Fibroblast of the conjunctiva (primary cell): ENCODE measurements at regions not wholly inside any gene's neighbourhood (a gene's known extent, or its start where the extent isn't known, plus 50 kb on each side); places are given as distances from the start of the nearest gene placed in this dataset.
"Not testable (repeated sequence)": the region's sequence is repeated elsewhere in the genome, so short reads cannot be mapped to it uniquely, and the experiment has no call there.

Source experiments
- DNase-seq: peaks from one replicate; pipeline ENCODE4 v3.0.0-alpha.2; 2010; ENCODE audit warnings: low read depth

DNA sequence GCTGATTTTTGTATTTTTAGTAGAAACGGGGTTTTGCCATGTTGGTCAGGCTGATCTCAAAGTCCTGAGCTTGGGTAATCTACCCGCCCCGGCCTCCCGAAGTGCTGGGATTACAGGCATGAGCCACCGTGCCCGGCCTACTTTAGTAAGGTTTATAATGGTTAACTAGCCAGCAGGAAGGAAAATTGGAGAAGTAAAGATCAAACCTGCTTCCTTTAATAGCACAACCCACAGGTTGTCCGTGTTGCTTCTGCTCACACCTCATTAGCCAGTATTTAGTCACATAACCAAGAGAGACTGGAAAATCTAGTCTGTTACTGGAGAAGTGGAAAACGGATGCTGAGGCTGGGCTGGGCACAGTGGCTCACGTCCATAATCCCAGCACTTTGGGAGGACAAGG lies 51.9 kb upstream of the TBL1XR1 start:
- no peak for DNase-seq

DNA sequence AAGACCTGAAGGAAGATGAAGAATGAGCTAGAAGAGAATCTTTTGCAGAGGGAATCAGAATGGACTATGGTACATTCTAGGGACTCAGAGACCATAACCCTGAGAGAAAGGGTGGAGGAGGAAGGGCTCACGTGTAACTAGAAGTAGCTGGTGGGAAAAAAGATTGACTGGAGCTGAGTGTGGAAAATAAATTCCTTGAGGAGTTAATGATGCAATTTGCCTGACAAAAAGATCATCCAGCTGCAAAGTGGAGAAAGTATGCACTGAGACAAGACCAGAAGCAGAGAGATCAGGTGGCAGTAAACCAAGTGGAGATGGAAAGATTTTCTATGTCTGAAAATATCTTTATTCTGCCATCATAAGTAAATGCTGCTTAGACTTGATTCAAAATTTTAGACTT lies 52.9 kb upstream of the TBL1XR1 start:
- DNase-seq = peak; percentile 24

GRCh38 chr3:177251755-177252154 lies 54.5 kb upstream of the TBL1XR1 start:
- no peak for DNase-seq

DNA sequence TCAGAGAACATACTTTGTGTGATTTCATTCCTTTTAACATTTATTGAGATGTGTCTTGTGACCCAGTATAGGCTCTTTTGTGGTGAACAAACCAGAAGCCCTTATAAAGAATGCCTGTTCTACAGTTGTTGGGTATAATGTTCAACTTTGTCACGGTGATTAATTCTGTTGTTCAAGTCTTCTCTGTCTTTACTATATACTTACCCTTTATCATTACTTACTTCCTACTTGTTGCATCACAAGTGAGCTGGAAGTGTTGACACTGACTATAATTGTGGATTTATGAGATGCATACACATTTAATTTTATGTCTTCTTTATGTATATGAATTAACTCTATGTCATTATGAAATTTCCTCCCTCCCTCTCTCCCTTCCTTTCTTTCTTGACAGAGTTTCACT lies 59.7 kb upstream of the TBL1XR1 start:
- no peak for DNase-seq

DNA sequence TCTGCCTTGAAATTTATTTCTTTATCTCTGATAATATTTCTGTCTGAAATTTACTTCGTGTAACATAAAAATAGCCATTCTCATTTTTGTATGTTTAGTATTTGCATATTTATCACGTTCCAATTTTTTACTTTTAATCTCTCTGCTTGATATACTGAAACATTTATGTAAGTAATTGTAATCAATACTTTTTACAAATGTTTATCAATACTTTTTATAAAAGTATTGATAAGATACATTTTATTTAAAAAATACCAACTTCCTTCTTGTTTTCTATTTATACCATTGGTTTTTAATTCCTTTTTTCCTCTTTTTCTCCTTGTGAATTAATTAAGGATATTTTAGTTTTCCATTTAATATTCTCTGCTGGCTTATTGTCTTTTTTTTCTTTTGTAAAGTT lies 60.3 kb upstream of the TBL1XR1 start:
- no peak for DNase-seq

GRCh38 chr3:177262396-177262795 lies 65.1 kb upstream of the TBL1XR1 start:
- no peak for DNase-seq

GRCh38 chr3:177263615-177264368 lies 66.5 kb upstream of the TBL1XR1 start:
- no peak for DNase-seq

GRCh38 chr3:177271811-177272501 lies 74.7 kb upstream of the TBL1XR1 start:
- not testable (repeated sequence) for DNase-seq

DNA sequence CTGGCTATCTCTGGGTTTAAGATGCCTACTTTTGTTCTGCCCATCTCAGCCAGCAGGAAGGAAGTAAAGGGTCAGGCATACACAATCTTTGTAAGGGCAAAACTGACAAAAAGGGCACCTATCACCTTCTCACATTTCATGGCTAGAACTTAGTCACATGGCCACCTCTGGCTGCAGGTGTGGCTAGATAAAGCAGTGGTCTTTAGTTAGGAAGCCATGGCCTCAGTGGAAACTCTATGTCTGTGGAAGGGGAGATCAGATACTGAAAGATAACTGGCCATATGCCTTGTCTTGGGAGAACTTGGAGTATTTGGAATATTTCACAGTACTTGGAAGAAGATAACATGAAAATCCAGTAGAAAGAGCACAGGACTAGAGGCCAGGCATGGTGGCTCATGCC lies 80.7 kb upstream of the TBL1XR1 start:
- no peak for DNase-seq

GRCh38 chr3:177279118-177279815 lies 82.0 kb upstream of the TBL1XR1 start:
- DNase-seq = no peak

DNA sequence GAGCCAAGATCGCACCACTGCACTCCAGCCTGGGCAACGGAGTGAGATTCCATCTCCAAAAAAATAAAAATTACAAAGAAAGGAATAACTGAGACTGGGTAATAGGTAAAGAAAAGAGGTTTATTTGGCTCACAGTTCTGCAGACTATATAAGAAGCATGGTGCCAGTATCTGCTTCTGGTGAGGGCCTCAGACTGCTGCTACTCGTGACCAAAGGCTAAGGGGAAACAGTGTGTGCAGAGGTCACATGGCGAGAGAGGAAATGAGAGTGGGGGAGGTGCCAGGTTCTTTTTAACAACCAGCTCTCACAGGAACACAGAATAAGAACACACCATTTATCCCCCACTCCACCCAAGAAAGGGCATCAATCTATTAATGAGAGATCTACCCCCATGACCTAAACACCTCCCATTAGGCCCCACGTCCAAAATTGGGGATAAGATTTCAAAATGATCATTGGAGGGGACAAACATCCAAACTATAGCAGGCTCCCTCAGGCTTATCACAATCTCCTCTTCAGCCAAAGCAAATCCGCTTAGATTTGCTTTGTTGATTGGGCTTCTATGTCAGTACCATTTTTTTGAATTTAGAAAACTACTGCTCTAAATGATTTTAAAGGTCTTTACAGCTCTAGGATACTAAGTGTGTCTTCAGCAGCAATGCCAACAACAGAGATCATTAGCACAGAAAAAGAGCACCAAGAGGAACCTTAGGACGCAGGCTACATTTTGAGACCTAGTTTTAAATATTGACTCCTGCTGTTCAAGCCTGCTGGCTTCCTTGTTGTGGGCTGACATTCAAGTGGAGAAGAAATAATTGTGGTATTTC lies 84.2 kb upstream of the TBL1XR1 start:
- DNase-seq = no peak

DNA sequence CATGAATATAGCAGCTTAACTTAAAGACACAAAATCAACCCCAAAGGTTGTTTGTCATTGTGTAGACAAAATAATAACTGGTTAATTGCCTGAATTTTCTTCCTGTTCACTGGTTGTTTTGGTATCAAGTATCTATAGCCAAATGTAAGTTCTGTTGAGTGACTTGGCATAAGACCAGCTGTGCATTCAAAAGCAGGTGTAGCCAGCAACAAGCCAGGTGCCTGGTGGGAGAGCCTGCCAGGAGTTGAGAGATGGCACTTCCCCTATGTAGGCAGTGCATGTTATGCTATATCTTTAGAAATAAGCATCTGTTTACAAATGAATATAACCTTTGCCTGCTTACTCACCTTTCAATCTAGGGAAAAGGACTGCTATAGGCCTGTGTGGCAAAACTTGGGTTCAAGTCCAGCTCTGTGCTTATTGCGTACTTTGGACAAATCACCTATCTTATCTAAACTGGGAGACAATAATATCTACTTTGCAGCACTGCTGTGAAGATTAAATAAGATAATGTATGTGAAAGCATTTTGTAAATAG lies 84.9 kb upstream of the TBL1XR1 start:
- DNase-seq = no peak

DNA sequence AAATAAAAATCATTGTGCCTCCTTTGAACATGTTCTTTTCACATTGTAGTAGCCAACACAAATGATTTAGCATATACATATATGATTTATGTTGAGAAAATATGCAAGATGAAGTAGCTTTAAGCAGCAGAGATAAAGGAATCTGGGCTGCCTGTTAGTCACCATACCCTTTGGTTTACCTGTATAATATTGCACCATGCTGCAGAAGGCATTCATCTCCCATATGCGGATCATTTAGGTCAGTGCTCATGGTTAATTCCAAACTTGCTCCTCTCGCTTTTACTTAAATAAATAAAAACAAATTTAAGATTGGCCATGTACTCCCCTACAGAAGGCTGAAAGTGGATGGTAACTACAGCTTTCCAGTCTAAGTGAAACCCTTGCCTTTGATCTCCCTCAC lies 86.7 kb upstream of the TBL1XR1 start:
- no peak for DNase-seq

DNA sequence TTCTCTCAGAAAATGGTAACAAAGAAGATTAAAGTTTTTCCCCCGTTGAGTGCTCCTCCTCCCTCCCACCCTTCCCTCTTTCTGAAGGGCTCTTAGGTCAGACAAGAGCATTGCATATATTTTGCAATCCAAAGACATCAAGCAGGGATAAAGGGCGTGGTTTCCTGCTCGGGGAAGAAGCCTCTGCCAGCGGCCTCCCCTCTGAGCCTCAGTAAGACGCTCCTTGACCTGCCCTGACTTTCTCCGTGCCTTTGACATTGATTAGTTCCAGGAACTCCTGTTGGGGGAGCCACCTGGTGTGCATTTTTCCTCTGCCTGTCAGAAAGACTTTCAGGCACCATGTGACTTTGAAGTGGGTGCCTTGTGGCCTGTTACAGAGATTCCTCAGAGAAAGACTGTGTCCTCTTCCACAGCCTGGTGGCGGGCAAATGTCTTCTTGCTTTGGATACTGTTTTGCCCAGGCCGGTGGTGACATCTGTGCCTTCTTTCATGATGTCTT lies 87.2 kb upstream of the TBL1XR1 start:
- DNase-seq = peak; percentile 84

GRCh38 chr3:177286034-177286433 lies 88.8 kb upstream of the TBL1XR1 start:
- DNase-seq = no peak

GRCh38 chr3:177287231-177287630 lies 89.9 kb upstream of the TBL1XR1 start:
- no peak for DNase-seq

DNA sequence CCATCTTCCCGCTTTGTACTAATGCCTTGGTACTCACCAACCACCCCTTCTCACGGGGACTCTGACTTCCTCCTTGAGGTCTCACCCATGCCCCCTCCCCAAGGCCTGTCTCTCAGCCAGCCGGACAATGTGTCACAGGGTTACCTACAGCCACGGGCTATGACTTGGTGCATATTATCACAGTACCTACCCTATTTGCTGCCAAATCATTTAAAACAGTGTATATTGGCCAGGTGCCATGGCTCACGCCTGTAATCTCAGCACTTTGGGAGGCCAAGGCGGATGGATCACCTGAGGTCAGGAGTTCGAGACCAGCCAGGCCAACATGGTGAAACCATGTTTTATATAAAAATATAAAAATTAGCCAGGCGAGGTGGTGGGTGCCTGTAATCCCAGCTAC lies 93.4 kb upstream of the TBL1XR1 start:
- DNase-seq = no peak

DNA sequence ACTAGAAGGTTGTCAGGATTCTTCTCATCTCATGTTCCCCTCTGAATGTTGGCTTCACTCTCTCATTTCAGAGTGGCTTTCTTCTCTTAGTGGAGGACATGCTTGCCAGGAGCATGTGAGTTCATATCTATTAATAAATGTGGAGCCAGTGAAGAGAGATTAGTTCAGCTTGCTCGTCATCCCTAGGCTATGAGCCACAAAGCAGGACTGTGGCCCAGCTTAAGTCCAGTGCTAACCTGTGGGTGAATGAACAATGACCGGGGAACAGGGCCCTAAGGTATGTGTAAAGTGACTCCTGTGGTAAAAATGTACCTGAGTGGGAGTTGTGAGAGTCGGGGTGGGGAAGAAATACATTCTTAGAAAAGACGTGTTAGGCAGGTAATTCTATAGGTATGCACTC lies 96.9 kb upstream of the TBL1XR1 start:
- DNase-seq = peak; percentile 23

DNA sequence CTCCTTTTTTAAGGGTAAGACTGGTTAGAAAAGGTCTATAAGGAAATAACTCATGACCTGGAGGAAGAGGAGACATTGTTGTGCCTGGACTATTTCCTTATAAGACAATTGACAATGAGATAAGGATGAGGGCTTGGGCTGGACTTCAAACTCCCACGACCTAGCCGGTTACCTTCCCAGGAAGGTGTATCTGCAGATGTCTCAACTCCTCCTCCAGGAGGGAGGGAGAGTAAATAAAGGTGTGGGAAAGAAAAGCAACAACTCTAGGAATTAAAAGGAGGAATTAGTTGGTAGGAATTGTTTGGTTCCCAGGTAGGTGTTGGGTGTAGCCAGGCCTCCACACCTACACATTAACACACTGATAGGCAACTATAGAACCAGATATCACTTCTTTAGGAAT lies 97.8 kb upstream of the TBL1XR1 start:
- no peak for DNase-seq

DNA sequence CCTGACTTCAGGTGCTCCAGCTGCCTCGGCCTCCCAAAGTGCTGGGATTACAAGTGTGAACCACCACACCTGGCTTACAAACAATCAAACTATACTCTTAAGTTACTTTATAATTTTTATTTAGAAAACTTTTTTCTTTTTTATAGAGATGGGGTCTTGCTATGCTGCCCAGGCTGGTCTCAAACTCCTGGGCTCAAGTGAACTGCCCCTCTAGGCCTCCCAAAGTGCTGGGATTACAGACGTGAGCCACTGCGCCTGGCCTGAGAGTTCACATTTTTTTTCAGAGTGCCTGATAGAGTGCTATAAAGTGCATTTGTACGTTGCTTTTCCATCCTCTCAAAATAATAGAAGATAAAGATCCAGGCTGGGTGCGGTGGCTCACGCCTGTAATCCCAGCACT lies 102.0 kb upstream of the TBL1XR1 start:
- no peak for DNase-seq

GRCh38 chr3:177300039-177300833 lies 103.0 kb upstream of the TBL1XR1 start:
- DNase-seq = no peak
